ENCODE measurements at regions not wholly inside any gene's neighbourhood (a gene's known extent, or its start where the extent isn't known, plus 50 kb on each side); places are given as distances from the start of the nearest gene placed in this dataset.
"Not testable (repeated sequence)": the region's sequence is repeated elsewhere in the genome, so short reads cannot be mapped to it uniquely, and the experiment has no call there.

GRCh38 chr13:62388515-62388914 is 972.9 kb upstream of the PCDH20 start:
- H3K36me3 ChIP-seq (replicated peaks; ENCODE audit: insufficient read depth, low read length), result no peaks in the 10 kb centered on the region
- no peak overlapping the region for H3K27ac ChIP-seq (ENCODE audit: low read length)
- H3K27me3 ChIP-seq (replicated peaks; ENCODE audit: insufficient read depth, low read length), result no peaks in the 10 kb centered on the region
- no peaks in the 10 kb centered on the region for H3F3A ChIP-seq (ENCODE audit: insufficient read depth, low read length)
- no peaks in the 10 kb centered on the region for H4K20me1 ChIP-seq (ENCODE audit: insufficient read depth, low read length)
- no peaks in the 10 kb centered on the region for H3K79me2 ChIP-seq (ENCODE audit: low read length)
- H3K4me3 ChIP-seq (ENCODE audit: low read length), result no peak overlapping the region
- DNase-seq, result no peak
- no peak overlapping the region for H3K9ac ChIP-seq (ENCODE audit: low read length)
- H3K4me1 ChIP-seq (ENCODE audit: low read length), result no peaks in the 10 kb centered on the region
- H3K9me3 ChIP-seq (replicated peaks; ENCODE audit: insufficient read depth, low read length), result no peaks in the 10 kb centered on the region
- no peaks in the 10 kb centered on the region for H3K9me2 ChIP-seq (replicated peaks; ENCODE audit: insufficient read depth, low read length)
- TF ChIP-seq EZH2 (optimal IDR thresholded peaks at IDR 0.05; ENCODE audit: low read depth, low read length) (no peak), EZH2phosphoT487 (IDR thresholded peaks at IDR 0.05; ENCODE audit: low read length) (no peak), CTCF (IDR thresholded peaks at IDR 0.05; ENCODE audit: low read length) (no peak)
- H3K4me2 ChIP-seq (ENCODE audit: low read depth, low read length), result no peak overlapping the region
- H2AFZ ChIP-seq (ENCODE audit: low read length), result no peak overlapping the region

- no peak overlapping the region for H3K9ac ChIP-seq (ENCODE audit: low read length)
These were observed 972.0 kb upstream of the PCDH20 start for GRCh38 chr13:62387647-62388046.

GRCh38 chr13:62379241-62379640 is 963.6 kb upstream of the PCDH20 start:
- H3K9ac ChIP-seq (ENCODE audit: low read length); H3K27me3 ChIP-seq (replicated peaks; ENCODE audit: insufficient read depth, low read length); H3K4me1 ChIP-seq (ENCODE audit: low read length); H4K20me1 ChIP-seq (ENCODE audit: insufficient read depth, low read length); H3K79me2 ChIP-seq (ENCODE audit: low read length); DNase-seq; H3F3A ChIP-seq (ENCODE audit: insufficient read depth, low read length); H3K9me2 ChIP-seq (replicated peaks; ENCODE audit: insufficient read depth, low read length); H2AFZ ChIP-seq (ENCODE audit: low read length); H3K36me3 ChIP-seq (replicated peaks; ENCODE audit: insufficient read depth, low read length); H3K9me3 ChIP-seq (replicated peaks; ENCODE audit: insufficient read depth, low read length); H3K27ac ChIP-seq (ENCODE audit: low read length); H3K4me3 ChIP-seq (ENCODE audit: low read length); H3K4me2 ChIP-seq (ENCODE audit: low read depth, low read length): not testable (repeated sequence)

More at GRCh38 chr13:62387647-62388046, 972.0 kb upstream of the PCDH20 start:
- H3F3A ChIP-seq (ENCODE audit: insufficient read depth, low read length), result no peaks in the 10 kb centered on the region
- H3K36me3 ChIP-seq (replicated peaks; ENCODE audit: insufficient read depth, low read length), result no peaks in the 10 kb centered on the region
- H3K79me2 ChIP-seq (ENCODE audit: low read length), result no peaks in the 10 kb centered on the region
- no peaks in the 10 kb centered on the region for H3K27me3 ChIP-seq (replicated peaks; ENCODE audit: insufficient read depth, low read length)
- TF ChIP-seq CTCF (IDR thresholded peaks at IDR 0.05; ENCODE audit: low read length) (no peak), EZH2phosphoT487 (IDR thresholded peaks at IDR 0.05; ENCODE audit: low read length) (no peak), EZH2 (optimal IDR thresholded peaks at IDR 0.05; ENCODE audit: low read depth, low read length) (no peak)
- H3K4me1 ChIP-seq (ENCODE audit: low read length), result no peaks in the 10 kb centered on the region
- H2AFZ ChIP-seq (ENCODE audit: low read length), result no peak overlapping the region
- no peak overlapping the region for H3K4me2 ChIP-seq (ENCODE audit: low read depth, low read length)
- no peaks in the 10 kb centered on the region for H3K9me3 ChIP-seq (replicated peaks; ENCODE audit: insufficient read depth, low read length)
- no peaks in the 10 kb centered on the region for H4K20me1 ChIP-seq (ENCODE audit: insufficient read depth, low read length)
- H3K27ac ChIP-seq (ENCODE audit: low read length), result no peak overlapping the region
- H3K4me3 ChIP-seq (ENCODE audit: low read length), result no peak overlapping the region
- no peaks in the 10 kb centered on the region for H3K9me2 ChIP-seq (replicated peaks; ENCODE audit: insufficient read depth, low read length)
- no peak for DNase-seq

- no peak overlapping the region for H3K9ac ChIP-seq (ENCODE audit: low read length)
- TF ChIP-seq EZH2phosphoT487 (IDR thresholded peaks at IDR 0.05; ENCODE audit: low read length), result no peak
- TF ChIP-seq EZH2 (optimal IDR thresholded peaks at IDR 0.05; ENCODE audit: low read depth, low read length), result no peak
- TF ChIP-seq CTCF (IDR thresholded peaks at IDR 0.05; ENCODE audit: low read length), result no peak
These were observed 962.2 kb upstream of the PCDH20 start for GRCh38 chr13:62377838-62378237.

More at GRCh38 chr13:62377838-62378237, 962.2 kb upstream of the PCDH20 start:
- H3F3A ChIP-seq (ENCODE audit: insufficient read depth, low read length), result no peaks in the 10 kb centered on the region
- H3K4me1 ChIP-seq (ENCODE audit: low read length), result no peaks in the 10 kb centered on the region
- H3K27me3 ChIP-seq (replicated peaks; ENCODE audit: insufficient read depth, low read length), result no peaks in the 10 kb centered on the region
- H4K20me1 ChIP-seq (ENCODE audit: insufficient read depth, low read length), result no peaks in the 10 kb centered on the region
- no peaks in the 10 kb centered on the region for H3K9me3 ChIP-seq (replicated peaks; ENCODE audit: insufficient read depth, low read length)
- no peak overlapping the region for H3K4me2 ChIP-seq (ENCODE audit: low read depth, low read length)
- no peak overlapping the region for H3K27ac ChIP-seq (ENCODE audit: low read length)
- no peak overlapping the region for H3K4me3 ChIP-seq (ENCODE audit: low read length)
- DNase-seq, result no peak
- H3K9me2 ChIP-seq (replicated peaks; ENCODE audit: insufficient read depth, low read length), result no peaks in the 10 kb centered on the region
- H2AFZ ChIP-seq (ENCODE audit: low read length), result no peak overlapping the region
- no peaks in the 10 kb centered on the region for H3K79me2 ChIP-seq (ENCODE audit: low read length)
- H3K36me3 ChIP-seq (replicated peaks; ENCODE audit: insufficient read depth, low read length), result no peaks in the 10 kb centered on the region

Data from MM.1S (cell line).